GM12873 (cell line): ENCODE measurements at regions not wholly inside any gene's neighbourhood (a gene's known extent, or its start where the extent isn't known, plus 50 kb on each side); places are given as distances from the start of the nearest gene placed in this dataset.

ENCODE experiments used
- CTCF ChIP-seq: IDR thresholded peaks from 2 replicates; pipeline ENCODE4 v1.5.1; 2012; ENCODE audit warnings: low read depth, mild to moderate bottlenecking, moderate library complexity, low read length, control low read depth; ENCODE audit not compliant: insufficient read depth; ENCODE audit errors: missing control alignments

GRCh38 chr3:111352585-111352984 lies 189.4 kb upstream of the CD96 start:
- no peak for TF ChIP-seq CTCF

- TF ChIP-seq CTCF = no peak
Observed at GRCh38 chr3:111359261-111360030, 182.6 kb upstream of the CD96 start.

- no peak for TF ChIP-seq CTCF
Observed at GRCh38 chr3:111362381-111363009, 179.5 kb upstream of the CD96 start.

GRCh38 chr3:111366515-111366914 lies 175.5 kb upstream of the CD96 start:
- no peak for TF ChIP-seq CTCF

- no peak for TF ChIP-seq CTCF
Observed at GRCh38 chr3:111368056-111368455, 173.9 kb upstream of the CD96 start.

- TF ChIP-seq CTCF = no peak
Observed at GRCh38 chr3:111369958-111370357, 172.0 kb upstream of the CD96 start.

- no peak for TF ChIP-seq CTCF
Observed at GRCh38 chr3:111373239-111373638, 168.8 kb upstream of the CD96 start.
